Hepatocyte (in vitro differentiated cells): ENCODE measurements at regions not wholly inside any gene's neighbourhood (a gene's known extent, or its start where the extent isn't known, plus 50 kb on each side); places are given as distances from the start of the nearest gene placed in this dataset.

Experiments used
- EZH2 ChIP-seq: fragments of 200-600 bp; sonication (generic); IDR thresholded peaks from 2 replicates; pipeline ENCODE4 v1.6.1; 2016; ENCODE audit warnings: antibody characterized with exemption, mild to moderate bottlenecking, borderline replicate concordance
- TF ChIP-seq, protein P1 (sequence below): fragments of 200-600 bp; sonication (generic); IDR thresholded peaks from 2 replicates; pipeline ENCODE4 v1.5.1; 2016; ENCODE audit warnings: antibody characterized with exemption, mild to moderate bottlenecking; ENCODE audit not compliant: poor library complexity

DNA sequence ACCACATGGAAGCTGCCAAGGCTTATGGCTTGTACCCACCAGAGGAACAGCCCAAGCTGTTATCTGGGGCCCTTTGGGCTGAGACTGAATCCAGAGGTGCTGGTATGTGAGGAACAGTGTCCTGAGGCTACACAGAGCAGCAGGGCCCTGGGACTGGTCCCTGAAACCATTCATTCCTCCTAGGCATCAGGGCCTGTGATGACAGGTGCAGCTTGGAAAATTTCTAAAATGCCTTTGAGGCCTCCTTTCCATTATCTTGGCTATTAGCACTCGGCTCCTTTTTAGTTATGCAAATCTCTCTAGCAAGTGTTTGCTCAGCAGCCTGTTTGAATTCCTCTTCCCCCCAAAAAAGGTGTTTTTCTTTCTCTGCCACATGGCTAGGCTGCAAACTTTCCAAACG is 1151.7 kb upstream of the LRRN3 start:
- TF ChIP-seq, protein P1, sequence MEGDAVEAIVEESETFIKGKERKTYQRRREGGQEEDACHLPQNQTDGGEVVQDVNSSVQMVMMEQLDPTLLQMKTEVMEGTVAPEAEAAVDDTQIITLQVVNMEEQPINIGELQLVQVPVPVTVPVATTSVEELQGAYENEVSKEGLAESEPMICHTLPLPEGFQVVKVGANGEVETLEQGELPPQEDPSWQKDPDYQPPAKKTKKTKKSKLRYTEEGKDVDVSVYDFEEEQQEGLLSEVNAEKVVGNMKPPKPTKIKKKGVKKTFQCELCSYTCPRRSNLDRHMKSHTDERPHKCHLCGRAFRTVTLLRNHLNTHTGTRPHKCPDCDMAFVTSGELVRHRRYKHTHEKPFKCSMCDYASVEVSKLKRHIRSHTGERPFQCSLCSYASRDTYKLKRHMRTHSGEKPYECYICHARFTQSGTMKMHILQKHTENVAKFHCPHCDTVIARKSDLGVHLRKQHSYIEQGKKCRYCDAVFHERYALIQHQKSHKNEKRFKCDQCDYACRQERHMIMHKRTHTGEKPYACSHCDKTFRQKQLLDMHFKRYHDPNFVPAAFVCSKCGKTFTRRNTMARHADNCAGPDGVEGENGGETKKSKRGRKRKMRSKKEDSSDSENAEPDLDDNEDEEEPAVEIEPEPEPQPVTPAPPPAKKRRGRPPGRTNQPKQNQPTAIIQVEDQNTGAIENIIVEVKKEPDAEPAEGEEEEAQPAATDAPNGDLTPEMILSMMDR, result no peak
- TF ChIP-seq EZH2, result no peak
